Endothelial cell of umbilical vein (primary cell): ENCODE measurements at regions not wholly inside any gene's neighbourhood (a gene's known extent, or its start where the extent isn't known, plus 50 kb on each side); places are given as distances from the start of the nearest gene placed in this dataset.

Source experiments
- BruUV-seq: library from RNA; stranded (reverse); fragments of 400-500 nt; replicated peaks from 2 replicates; lab custom pipeline; 2021; lab: Mats Ljungman, UMichigan
- CTCF ChIA-PET: fragments of 300-600, 350-600 bp; sonication (Branson Sonifier 250); formaldehyde crosslinking; loops from one replicate; lab custom pipeline; 2021; ENCODE audit warnings: antibody characterized with exemption, inconsistent platforms; lab: Charles Lee
- POLR2A ChIA-PET: fragments of 300-600, 350-600 bp; sonication (Branson Sonifier 250); formaldehyde crosslinking; loops from one replicate; lab custom pipeline; 2021; ENCODE audit warnings: antibody characterized with exemption, inconsistent platforms; lab: Charles Lee
- DNase-seq: peaks from one replicate; pipeline ENCODE4 v3.0.0-alpha.2; 2011; ENCODE audit warnings: low read depth, low spot score
- FAIRE-seq: peaks from 2 replicates; lab custom pipeline; 2011; peaks lifted over from hg19 to GRCh38; lab: Jason Lieb, UNC
- H2AFZ ChIP-seq: 2 replicates; pipeline ENCODE4 v1.6.0; 2012; ENCODE audit warnings: low read depth, low read length, control low read depth, inconsistent platforms
- H3K27ac ChIP-seq: 2 replicates; pipeline ENCODE4 v1.5.1; 2011; ENCODE audit warnings: low read depth, mild to moderate bottlenecking, control low read depth, low read length, moderate library complexity; ENCODE audit not compliant: insufficient read depth
- H3K27me3 ChIP-seq, 2 experiments: 2 replicates each; pipeline versions ENCODE4 v1.6.0 to v1.6.1; 2011; ENCODE audit warnings: low read length in 2 of 2, mixed read lengths in 1 of 2; ENCODE audit not compliant: control insufficient read depth in 2 of 2, insufficient read depth in 2 of 2
- H3K36me3 ChIP-seq, 2 experiments: 2 replicates in 1 of 2; 3 replicates in 1 of 2; pipeline ENCODE4 v1.5.1; 2011; ENCODE audit warnings: low read length in 2 of 2, mild to moderate bottlenecking in 1 of 2, moderate library complexity in 1 of 2; ENCODE audit not compliant: control insufficient read depth in 2 of 2, insufficient read depth in 2 of 2; ENCODE audit errors: extremely low read depth in 1 of 2
- H3K4me1 ChIP-seq: 3 replicates; pipeline ENCODE4 v1.5.1; 2011; ENCODE audit warnings: mild to moderate bottlenecking, low read length; ENCODE audit not compliant: control insufficient read depth, insufficient read depth; ENCODE audit errors: extremely low read depth
- H3K4me2 ChIP-seq: 2 replicates; pipeline ENCODE4 v1.6.1; 2011; ENCODE audit warnings: low read length, control low read depth, mixed read lengths; ENCODE audit not compliant: insufficient read depth
- H3K4me3 ChIP-seq, 3 experiments: fragments of 200-600 bp in 1 of 3; sonication (generic), shearing (Covaris generic) in 1 of 3; replicated peaks in 1 of 3; 2 replicates each; pipeline ENCODE4 v1.5.1; 2011 to 2016; ENCODE audit warnings: control low read depth in 3 of 3, low read length in 3 of 3, mild to moderate bottlenecking in 2 of 3, inconsistent platforms in 1 of 3, low read depth in 1 of 3, moderate library complexity in 1 of 3; ENCODE audit not compliant: insufficient read depth in 1 of 3
- H3K79me2 ChIP-seq: 2 replicates; pipeline ENCODE4 v1.6.0; 2012; ENCODE audit warnings: low read length, inconsistent platforms; ENCODE audit not compliant: control insufficient read depth, insufficient read depth
- H3K9ac ChIP-seq: replicated peaks from 2 replicates; pipeline ENCODE3; 2011; ENCODE audit warnings: low read length, control low read depth; ENCODE audit not compliant: insufficient read depth; ENCODE audit errors: extremely low read depth
- H3K9me1 ChIP-seq: replicated peaks from 3 replicates; pipeline ENCODE4 v1.6.0; 2011; ENCODE audit warnings: mild to moderate bottlenecking, low read length; ENCODE audit not compliant: control insufficient read depth, insufficient read depth; ENCODE audit errors: extremely low read depth
- H3K9me3 ChIP-seq: replicated peaks from 2 replicates; pipeline ENCODE4 v1.5.1; 2012; ENCODE audit warnings: low read length, inconsistent platforms; ENCODE audit not compliant: control insufficient read depth, insufficient read depth
- H4K20me1 ChIP-seq: replicated peaks from 2 replicates; pipeline ENCODE3; 2011; ENCODE audit warnings: mild to moderate bottlenecking, low read length; ENCODE audit not compliant: control insufficient read depth, insufficient read depth; ENCODE audit errors: extremely low read depth
- CTCF ChIP-seq, 2 donors: IDR thresholded peaks; 1 replicate in 1 of 2; 2 replicates in 1 of 2; pipeline ENCODE4 v1.5.1; 2011; ENCODE audit warnings: low read length in 2 of 2, mild to moderate bottlenecking in 2 of 2, moderate library complexity in 2 of 2, control low read depth in 1 of 2, inconsistent platforms in 1 of 2, low read depth in 1 of 2; ENCODE audit not compliant: insufficient read depth in 1 of 2; ENCODE audit errors: extremely low read depth in 1 of 2
- EZH2 ChIP-seq: IDR thresholded peaks from 2 replicates; pipeline ENCODE4 v1.6.1; 2012; ENCODE audit warnings: borderline replicate concordance, low read depth, mild to moderate bottlenecking, moderate library complexity, low read length, inconsistent platforms; ENCODE audit not compliant: severe bottlenecking
- FOS ChIP-seq: IDR thresholded peaks from 2 replicates; pipeline ENCODE4 v1.6.1; 2011; ENCODE audit warnings: mild to moderate bottlenecking, low read length, moderate library complexity, borderline replicate concordance; ENCODE audit not compliant: insufficient read depth
- GATA2 ChIP-seq: IDR thresholded peaks from 2 replicates; pipeline ENCODE4 v1.7.0; 2011; ENCODE audit warnings: low read depth, mild to moderate bottlenecking, moderate library complexity, mixed read lengths, low read length; ENCODE audit not compliant: insufficient read length, insufficient read depth
- JUN ChIP-seq: IDR thresholded peaks from 2 replicates; pipeline ENCODE4 v1.6.1; 2011; ENCODE audit warnings: borderline replicate concordance, low read depth; ENCODE audit not compliant: insufficient read length, insufficient read depth
- MAX ChIP-seq: IDR thresholded peaks from 2 replicates; pipeline ENCODE4 v1.6.1; 2011; ENCODE audit not compliant: insufficient read depth, insufficient read length
- MYC ChIP-seq: IDR thresholded peaks from one replicate; pipeline ENCODE4 v1.6.1; 2011; ENCODE audit warnings: mild to moderate bottlenecking, low read depth, low read length
- POLR2A ChIP-seq: IDR thresholded peaks from 2 replicates; pipeline ENCODE4 v1.6.1; 2012; ENCODE audit warnings: low read depth, mild to moderate bottlenecking, control low read depth, low read length
- POLR2AphosphoS5 ChIP-seq: IDR thresholded peaks from 2 replicates; pipeline ENCODE4 v1.6.1; 2012; ENCODE audit warnings: low read depth, mild to moderate bottlenecking, control low read depth, low read length, moderate library complexity; ENCODE audit not compliant: insufficient read depth
- dilution Hi-C: fragments of 300-500 bp; cut with MboI; formaldehyde crosslinking; loops from one replicate; pipeline ENCODE4 v1.15.0; 2019; ENCODE audit warnings: low sequenced_read_pairs; ENCODE audit not compliant: extremely low pct_ligation_motif_present
- intact Hi-C: fragments of 100-400 bp; cut with micrococcal nuclease; formaldehyde crosslinking; loops from one replicate; pipeline ENCODE4 v1.10.0; 2022

- no peak for FAIRE-seq
- H2AFZ ChIP-seq: no peak overlapping the region
Measured at GRCh38 chr1:197844651-197845050, 57.8 kb upstream of the C1orf53 start.

More at GRCh38 chr1:197844651-197845050, 57.8 kb upstream of the C1orf53 start:
- Histone ChIP-seq H3K36me3 (no peaks in the 10 kb centered on the region), H3K27ac (no peak overlapping the region), H3K4me3 (no peak overlapping the region), H3K4me2 (no peak overlapping the region), H3K4me1 (no peaks in the 10 kb centered on the region), H4K20me1 (no peaks in the 10 kb centered on the region), H3K9me1 (no peaks in the 10 kb centered on the region), H3K9ac (no peak overlapping the region), H3K27me3 (no peaks in the 10 kb centered on the region), H3K79me2 (no peaks in the 10 kb centered on the region), H3K9me3 (no peaks in the 10 kb centered on the region)
- BruUV-seq: no TSS peak
- ChIA-PET POLR2A (no interaction called here), CTCF (no interaction called here)
- DNase-seq: no peak
- intact Hi-C loops (no loop called here), dilution Hi-C loops (no loop called here)
- TF ChIP-seq POLR2AphosphoS5 (no peak), FOS (no peak), CTCF (IDR thresholded peaks at IDR 0.05; ENCODE audit: extremely low read depth in 1 of 2, insufficient read depth in 1 of 2, low read depth in 1 of 2, low read length in 2 of 2) (no peak), JUN (no peak), GATA2 (no peak), MYC (no peak), EZH2 (no peak), POLR2A (no peak), MAX (no peak)
